GM18498 (cell line): ENCODE measurements at regions not wholly inside any gene's neighbourhood (a gene's known extent, or its start where the extent isn't known, plus 50 kb on each side); places are given as distances from the start of the nearest gene placed in this dataset.

ENCODE experiments used
- ATAC-seq: cut with Tn5 transposase; IDR thresholded peaks from one replicate; pipeline ENCODE4 v1.9.1; 2021; ENCODE audit warnings: mild to moderate bottlenecking, moderate library complexity; ENCODE audit not compliant: unreplicated experiment

- ATAC-seq = no peak
Observed at GRCh38 chr16:85334718-85335583, 222.7 kb upstream of the CIBAR2 start.

GRCh38 chr16:85335584-85336491 lies 223.6 kb upstream of the CIBAR2 start:
- no peak for ATAC-seq

- no peak for ATAC-seq
Observed at GRCh38 chr16:85337910-85338637, 225.8 kb upstream of the CIBAR2 start.

GRCh38 chr16:85338638-85338982 lies 226.3 kb upstream of the CIBAR2 start:
- ATAC-seq = no peak

- ATAC-seq = no peak
Observed at GRCh38 chr16:85338989-85339685, 226.9 kb upstream of the CIBAR2 start.

- ATAC-seq = no peak
Observed at GRCh38 chr16:85341972-85342695, 229.9 kb upstream of the CIBAR2 start.

- ATAC-seq = no peak
Observed at GRCh38 chr16:85344502-85345128, 232.3 kb upstream of the CIBAR2 start.

- no peak for ATAC-seq
Observed at GRCh38 chr16:85345129-85345639, 232.9 kb upstream of the CIBAR2 start.

GRCh38 chr16:85346404-85347212 lies 234.3 kb upstream of the CIBAR2 start:
- no peak for ATAC-seq

- no peak for ATAC-seq
Observed at GRCh38 chr16:85347213-85347591, 234.9 kb upstream of the CIBAR2 start.

- no peak for ATAC-seq
Observed at GRCh38 chr16:85348065-85348840, 236.0 kb upstream of the CIBAR2 start.

GRCh38 chr16:85348911-85349334 lies 236.7 kb upstream of the CIBAR2 start:
- ATAC-seq = no peak

- no peak for ATAC-seq
Observed at GRCh38 chr16:85349365-85350145, 237.3 kb upstream of the CIBAR2 start.

- ATAC-seq = no peak
Observed at GRCh38 chr16:85350146-85350728, 238.0 kb upstream of the CIBAR2 start.

- no peak for ATAC-seq
Observed at GRCh38 chr16:85350973-85351372, 238.7 kb upstream of the CIBAR2 start.

GRCh38 chr16:85353013-85353412 lies 240.7 kb upstream of the CIBAR2 start:
- no peak for ATAC-seq
